RWPE2 (cell line): ENCODE measurements at regions not wholly inside any gene's neighbourhood (a gene's known extent, or its start where the extent isn't known, plus 50 kb on each side); places are given as distances from the start of the nearest gene placed in this dataset.

Source experiments
- ATAC-seq: fragments of 200-7000 bp; cut with Tn5 transposase; 3 replicates; pipeline ENCODE4 v1.9.1; 2021; ENCODE audit warnings: low read depth
- DNase-seq: peaks from one replicate; pipeline ENCODE4 v3.0.0-alpha.2; 2020; ENCODE audit warnings: low spot score
- H3K27ac ChIP-seq: fragments of 450-650 bp; 2 replicates; pipeline ENCODE4 v1.5.1; 2017; ENCODE audit warnings: mild to moderate bottlenecking; ENCODE audit not compliant: poor library complexity, severe bottlenecking
- H3K27me3 ChIP-seq: fragments of 250-450 bp; sonication (Bioruptor Pico); 2 replicates; pipeline ENCODE4 v1.5.1; 2021; ENCODE audit warnings: mild to moderate bottlenecking, moderate library complexity; ENCODE audit not compliant: insufficient read depth, poor library complexity, severe bottlenecking
- H3K36me3 ChIP-seq: fragments of 250-450 bp; sonication (Bioruptor Pico); 2 replicates; pipeline ENCODE4 v1.5.1; 2020; ENCODE audit warnings: low read depth, mild to moderate bottlenecking, moderate library complexity
- H3K4me1 ChIP-seq: fragments of 250-450 bp; sonication (Bioruptor Pico); 2 replicates; pipeline ENCODE4 v1.5.1; 2021; ENCODE audit warnings: mild to moderate bottlenecking, moderate library complexity; ENCODE audit not compliant: insufficient read depth, poor library complexity, severe bottlenecking
- H3K4me3 ChIP-seq: fragments of 250-450 bp; sonication (Bioruptor Pico); 2 replicates; pipeline ENCODE4 v1.5.1; 2021; ENCODE audit warnings: mild to moderate bottlenecking, moderate library complexity; ENCODE audit not compliant: severe bottlenecking
- H3K9me3 ChIP-seq: fragments of 250-450 bp; sonication (Bioruptor Pico); 2 replicates; pipeline ENCODE4 v1.5.1; 2021; ENCODE audit warnings: mild to moderate bottlenecking, moderate library complexity; ENCODE audit not compliant: severe bottlenecking
- CTCF ChIP-seq: fragments of 450-650 bp; IDR thresholded peaks from one replicate; pipeline ENCODE4 v1.5.1; 2017; ENCODE audit warnings: mild to moderate bottlenecking, moderate library complexity; ENCODE audit not compliant: poor library complexity, severe bottlenecking

GRCh38 chr2:144267239-144267638 lies 252.7 kb downstream of the ZEB2 start:
- Histone ChIP-seq H3K27ac (no peak overlapping the region), H3K4me1 (no peaks in the 10 kb centered on the region), H3K27me3 (no peaks in the 10 kb centered on the region), H3K9me3 (no peaks in the 10 kb centered on the region), H3K4me3 (no peak overlapping the region), H3K36me3 (no peaks in the 10 kb centered on the region)
- DNase-seq (no peak), ATAC-seq (no peak)
- TF ChIP-seq CTCF = no peak

- no peaks in the 10 kb centered on the region for H3K36me3 ChIP-seq
- DNase-seq (no peak), ATAC-seq (no peak)
- peaks cover 5% of the 10 kb centered on the region for H3K4me1 ChIP-seq
- no peaks in the 10 kb centered on the region for H3K9me3 ChIP-seq
- H3K4me3 ChIP-seq = no peak overlapping the region
- H3K27ac ChIP-seq = no peak overlapping the region
- no peaks in the 10 kb centered on the region for H3K27me3 ChIP-seq
- TF ChIP-seq CTCF = no peak
Observed at GRCh38 chr2:144265654-144266053, 254.3 kb downstream of the ZEB2 start.

- H3K9me3 ChIP-seq = no peaks in the 10 kb centered on the region
- DNase-seq = no peak
- no peak for TF ChIP-seq CTCF
- H3K4me1 ChIP-seq = peaks cover 5% of the 10 kb centered on the region
- H3K27ac ChIP-seq = no peak overlapping the region
- no peaks in the 10 kb centered on the region for H3K27me3 ChIP-seq
- H3K4me3 ChIP-seq = no peak overlapping the region
- ATAC-seq = no peak
- H3K36me3 ChIP-seq = no peaks in the 10 kb centered on the region
Observed at GRCh38 chr2:144261966-144262365, 258.0 kb downstream of the ZEB2 start.

GRCh38 chr2:144261336-144261735 lies 258.6 kb downstream of the ZEB2 start:
- Histone ChIP-seq H3K9me3 (no peaks in the 10 kb centered on the region), H3K27me3 (no peaks in the 10 kb centered on the region), H3K27ac (no peak overlapping the region), H3K36me3 (no peaks in the 10 kb centered on the region), H3K4me1 (peaks cover 5% of the 10 kb centered on the region), H3K4me3 (no peak overlapping the region)
- TF ChIP-seq CTCF = no peak
- no peak for DNase-seq
- peak; percentile 79 for ATAC-seq

- peaks cover under 1% of the 10 kb centered on the region for H3K9me3 ChIP-seq
- DNase-seq (no peak), ATAC-seq (no peak)
- no peak overlapping the region for H3K27ac ChIP-seq
- no peaks in the 10 kb centered on the region for H3K36me3 ChIP-seq
- no peak overlapping the region for H3K4me3 ChIP-seq
- no peaks in the 10 kb centered on the region for H3K27me3 ChIP-seq
- peaks cover 5% of the 10 kb centered on the region for H3K4me1 ChIP-seq
- no peak for TF ChIP-seq CTCF
Observed at GRCh38 chr2:144259332-144259731, 260.6 kb downstream of the ZEB2 start.
